Left forelimb (tissue), 1 donor: ENCODE measurements at regions not wholly inside any gene's neighbourhood (a gene's known extent, or its start where the extent isn't known, plus 50 kb on each side); places are given as distances from the start of the nearest gene placed in this dataset.
"Not testable (repeated sequence)": the region's sequence is repeated elsewhere in the genome, so short reads cannot be mapped to it uniquely, and the experiment has no call there.

Experiments used
- DNase-seq: peaks from one replicate; pipeline ENCODE4 v3.0.0-alpha.2; 2018; ENCODE audit warnings: low spot score

DNA sequence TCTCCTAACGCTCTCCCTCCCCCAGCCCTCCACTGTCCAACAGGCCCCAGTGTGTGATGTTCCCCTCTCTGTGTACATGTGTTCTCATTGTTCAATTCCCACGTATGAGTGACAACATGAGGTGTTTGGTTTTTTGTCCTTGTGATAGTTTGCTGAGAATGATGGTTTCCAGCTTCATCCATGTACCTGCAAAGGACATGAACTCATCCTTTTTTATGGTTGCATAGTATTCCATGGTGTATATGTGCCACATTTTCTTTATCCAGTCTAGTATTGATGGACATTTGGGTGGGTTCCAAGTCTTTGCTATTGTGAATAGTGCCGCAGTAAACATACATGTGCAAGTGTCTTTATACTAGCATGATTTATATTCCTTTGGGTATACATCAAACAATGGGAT lies 347.4 kb downstream of the MAGEE1 start:
- not testable (repeated sequence) for DNase-seq

- no peak for DNase-seq
Observed at GRCh38 chrX:76796311-76796710, 368.8 kb downstream of the MAGEE1 start.

DNA sequence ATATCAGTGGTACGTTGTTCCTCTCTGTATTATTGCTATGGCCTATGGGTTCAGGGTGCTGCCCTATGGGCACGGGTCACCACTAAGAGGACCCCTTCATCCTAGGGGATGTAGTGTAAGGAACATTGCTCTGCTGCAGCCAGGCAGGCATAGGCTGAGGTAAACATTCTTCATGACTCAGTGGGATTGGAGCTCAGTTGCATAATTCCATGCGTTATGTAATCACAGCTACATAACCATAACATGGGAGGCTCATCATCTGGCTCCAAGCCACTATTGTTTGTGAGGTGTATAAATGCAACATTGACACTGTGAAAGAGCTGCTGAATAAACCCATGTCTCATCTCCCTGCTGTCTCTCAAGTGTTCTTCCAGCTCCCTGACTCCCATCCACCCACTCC lies 375.2 kb downstream of the MAGEE1 start:
- DNase-seq = no peak

DNA sequence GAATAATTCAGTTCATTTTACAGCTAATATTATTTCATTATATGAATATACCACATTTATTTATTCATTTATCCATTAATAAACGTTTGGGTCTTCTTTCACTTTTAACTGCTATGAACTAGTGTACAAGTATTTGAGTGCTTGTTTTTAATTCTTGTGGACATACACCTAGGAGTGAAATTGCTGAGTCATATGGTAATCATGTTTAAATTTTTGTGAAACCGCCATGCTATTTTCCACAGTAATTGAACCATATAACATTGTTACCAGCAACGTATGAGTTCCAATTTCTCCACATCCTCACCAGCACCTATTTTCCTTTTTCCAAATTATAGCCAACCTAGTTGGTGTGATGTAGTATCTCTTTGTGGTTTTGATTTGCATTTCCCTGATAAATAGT lies 388.2 kb downstream of the MAGEE1 start:
- DNase-seq = no peak

- DNase-seq = not testable (repeated sequence)
Observed at GRCh38 chrX:76817279-76817678, 389.8 kb downstream of the MAGEE1 start.

DNA sequence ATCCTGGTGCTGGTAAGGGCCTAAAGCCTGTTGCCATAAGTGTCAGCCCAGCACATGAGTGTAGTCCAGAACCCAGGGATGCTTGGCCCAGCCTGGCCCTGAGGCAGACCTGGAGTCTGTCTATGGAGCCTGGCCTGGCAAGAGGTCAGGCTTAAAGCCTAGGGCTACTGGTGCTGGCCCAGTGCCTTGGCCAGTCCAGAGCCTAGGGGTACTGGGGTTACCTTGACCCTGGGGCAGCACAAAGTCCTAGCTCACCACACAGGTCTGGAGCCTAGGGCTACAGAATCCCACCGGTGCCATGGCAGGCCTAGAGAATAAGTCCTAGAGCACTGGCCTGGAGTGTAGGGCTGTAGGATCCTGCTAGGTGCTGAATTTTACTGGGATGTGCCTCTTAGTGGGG lies 393.8 kb downstream of the MAGEE1 start:
- DNase-seq = no peak

GRCh38 chrX:76827672-76828071 lies 400.2 kb downstream of the MAGEE1 start:
- DNase-seq = no peak

GRCh38 chrX:76840902-76841301 lies 413.4 kb downstream of the MAGEE1 start:
- DNase-seq = not testable (repeated sequence)

DNA sequence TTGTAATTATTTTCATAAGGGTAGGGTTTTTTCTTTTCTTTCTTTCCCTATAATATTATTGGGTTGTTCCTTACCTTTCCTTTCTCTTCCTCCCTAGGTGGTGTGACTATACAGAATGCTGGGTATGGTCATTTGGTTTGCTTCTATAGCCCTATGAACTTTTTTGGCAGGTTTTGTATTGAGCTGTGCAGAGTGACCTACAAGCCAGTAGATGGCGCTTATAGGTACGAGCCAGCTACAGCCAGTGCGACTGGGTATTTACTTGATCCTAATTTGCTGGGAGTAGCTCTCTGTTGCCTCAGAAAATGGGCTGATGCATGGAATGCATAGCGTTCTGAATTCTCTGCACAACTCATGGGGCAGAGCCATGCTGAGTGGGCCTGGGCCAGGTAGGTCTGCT lies 423.3 kb downstream of the MAGEE1 start:
- no peak for DNase-seq

GRCh38 chrX:76862509-76862908 lies 435.0 kb downstream of the MAGEE1 start:
- no peak for DNase-seq

GRCh38 chrX:76893930-76894329 lies 466.4 kb downstream of the MAGEE1 start:
- no peak for DNase-seq

GRCh38 chrX:76915836-76916235 lies 488.3 kb downstream of the MAGEE1 start:
- DNase-seq = no peak

GRCh38 chrX:76918033-76918432 lies 490.5 kb downstream of the MAGEE1 start:
- no peak for DNase-seq

GRCh38 chrX:76919761-76920160 lies 492.3 kb downstream of the MAGEE1 start:
- no peak for DNase-seq

DNA sequence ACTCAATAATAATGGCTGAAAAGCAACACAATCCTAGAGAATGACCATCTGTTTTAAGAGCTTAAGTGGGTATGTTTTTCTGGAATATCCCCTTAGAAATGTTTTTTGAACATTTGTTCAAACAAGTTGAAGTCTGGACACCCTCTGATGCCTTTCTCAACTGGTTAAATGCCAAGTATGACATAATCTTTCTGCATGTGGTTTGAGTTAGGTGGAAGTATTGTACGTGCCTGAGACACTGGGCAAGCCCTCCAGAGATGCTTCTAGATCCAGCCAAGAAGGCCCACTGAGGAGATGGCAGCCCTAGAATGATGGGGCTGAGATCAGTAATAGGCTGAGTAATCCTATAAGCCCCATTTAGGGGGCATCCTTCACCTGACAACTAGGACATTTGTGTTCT lies 493.1 kb downstream of the MAGEE1 start:
- DNase-seq = no peak

- no peak for DNase-seq
Observed at GRCh38 chrX:76921176-76921575, 493.7 kb downstream of the MAGEE1 start.

GRCh38 chrX:76922100-76922499 lies 494.6 kb downstream of the MAGEE1 start:
- DNase-seq = no peak

- not testable (repeated sequence) for DNase-seq
Observed at GRCh38 chrX:76924616-76925015, 497.1 kb downstream of the MAGEE1 start.

- DNase-seq = no peak
Observed at GRCh38 chrX:76931518-76931917, 504.0 kb downstream of the MAGEE1 start.

- no peak for DNase-seq
Observed at GRCh38 chrX:76957485-76957884, 489.7 kb upstream of the FGF16 start.

DNA sequence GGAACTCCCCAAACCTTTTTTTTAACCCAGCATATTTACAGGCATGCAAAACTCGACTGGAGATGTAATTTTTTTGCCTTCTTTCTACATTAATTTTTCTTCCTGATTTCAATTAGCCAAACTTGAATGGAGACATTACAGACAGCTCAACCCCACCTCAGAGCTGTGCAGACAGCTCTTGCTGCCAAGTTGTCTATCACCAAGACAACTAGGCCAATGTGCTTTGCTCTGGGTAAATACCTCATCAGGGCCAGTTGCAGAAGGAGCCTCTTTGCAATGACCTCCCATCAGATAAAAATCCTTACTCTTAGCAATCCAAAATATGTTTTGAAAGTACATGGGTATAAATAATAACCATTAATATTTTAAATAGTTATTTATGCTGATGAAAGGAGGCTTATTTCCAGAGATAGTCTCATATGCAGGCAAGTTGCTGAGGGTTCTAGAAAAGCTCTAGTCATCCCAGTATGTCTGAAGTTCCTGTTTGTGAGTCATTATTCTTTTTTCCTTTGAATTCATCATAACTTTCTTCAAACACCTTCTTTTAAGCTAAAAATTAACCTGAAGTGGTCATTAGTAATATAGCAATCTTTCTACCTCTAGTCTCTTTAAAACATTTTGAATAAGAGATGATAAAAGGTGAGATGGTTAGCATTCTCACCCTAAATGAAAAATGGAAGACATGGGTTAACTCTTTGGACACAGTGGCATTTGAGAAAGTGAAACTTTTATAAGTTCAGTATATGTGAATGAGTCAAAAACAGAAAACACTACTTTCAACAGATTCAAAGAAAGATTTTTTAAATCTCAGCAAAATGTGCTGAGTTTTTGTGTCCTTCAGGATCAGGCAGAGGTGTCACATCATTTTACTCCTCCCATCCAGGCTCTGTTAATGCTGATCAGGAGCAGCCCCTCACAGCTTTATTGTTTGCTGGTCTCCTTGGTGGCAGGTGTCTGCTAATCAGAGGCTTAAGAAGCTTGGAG lies 475.5 kb upstream of the FGF16 start:
- DNase-seq = no peak

DNA sequence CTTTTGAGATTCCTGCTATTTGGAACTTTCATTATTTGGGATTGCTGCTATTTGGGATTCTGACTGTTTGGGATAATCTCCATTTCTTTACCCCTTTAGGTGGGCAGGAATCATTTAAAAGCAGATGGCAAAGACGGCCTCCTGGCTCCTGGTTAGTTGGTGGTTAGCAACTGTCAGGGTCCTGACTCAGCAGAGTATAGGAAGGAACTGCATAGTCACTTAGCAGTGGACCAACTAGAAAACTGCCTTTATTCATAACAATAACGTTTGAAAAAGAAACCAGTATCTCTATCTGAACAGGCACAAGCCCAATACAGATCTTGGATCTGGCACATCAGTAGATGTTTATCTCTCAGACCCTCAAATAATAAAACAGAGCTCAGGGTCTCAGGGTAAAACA lies 469.7 kb upstream of the FGF16 start:
- no peak for DNase-seq

GRCh38 chrX:76987381-76987780 lies 459.8 kb upstream of the FGF16 start:
- no peak for DNase-seq

DNA sequence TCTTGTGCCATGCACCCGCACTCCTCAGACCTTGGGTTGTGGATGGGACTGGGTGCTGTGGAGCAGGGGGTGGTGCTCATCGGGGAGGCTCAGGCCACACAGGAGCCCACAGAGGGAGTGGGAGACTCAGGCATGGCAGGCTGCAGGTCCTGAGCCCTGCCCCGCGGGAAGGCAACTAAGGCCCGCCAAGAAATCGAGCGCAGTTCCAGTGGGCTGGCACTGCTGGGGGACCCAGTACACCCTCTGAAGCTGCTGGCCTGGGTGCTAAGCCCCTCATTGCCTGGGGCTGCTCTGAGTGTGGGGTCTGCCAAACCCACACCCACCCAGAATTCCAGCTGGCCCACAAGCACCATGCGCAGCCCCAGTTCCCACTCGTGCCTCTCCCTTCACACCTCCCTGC lies 450.5 kb upstream of the FGF16 start:
- no peak for DNase-seq
